ENCODE measurements at regions not wholly inside any gene's neighbourhood (a gene's known extent, or its start where the extent isn't known, plus 50 kb on each side); places are given as distances from the start of the nearest gene placed in this dataset.

GRCh38 chr2:41498781-41499180 is 549.0 kb upstream of the PKDCC start:
- peak; percentile 18 to 55 (median 45) for DNase-seq
- peaks cover 0 to 9% of the 10 kb centered on the region in 2 donors for H3K4me1 ChIP-seq (ENCODE audit: control insufficient read depth in 1 of 2, insufficient read depth in 2 of 2, low read length in 2 of 2)
- H2AFZ ChIP-seq (ENCODE audit: insufficient read depth, low read depth, low read length, poor library complexity, severe bottlenecking): no peak overlapping the region
- H3K36me3 Mint-ChIP-seq: no peaks in the 10 kb centered on the region
- H3K27me3 Mint-ChIP-seq (ENCODE audit: low read depth in 3 of 3): peaks cover 0 to 3% (median 0%) of the 10 kb centered on the region in 3 donors
- H3K27me3 ChIP-seq (ENCODE audit: control insufficient read depth in 2 of 2, insufficient read depth in 2 of 2, low read length in 2 of 2): no peaks in the 10 kb centered on the region
- no peaks in the 10 kb centered on the region for H3K36me3 ChIP-seq (replicated peaks in 1 of 2; ENCODE audit: control insufficient read depth in 1 of 2, insufficient read depth in 2 of 2, low read length in 2 of 2)
- H3K4me1 Mint-ChIP-seq: peaks cover 2% of the 10 kb centered on the region
- no peak overlapping the region for H3K9ac ChIP-seq (ENCODE audit: insufficient read depth, low read length, poor library complexity, severe bottlenecking)
- TF ChIP-seq, protein P1, sequence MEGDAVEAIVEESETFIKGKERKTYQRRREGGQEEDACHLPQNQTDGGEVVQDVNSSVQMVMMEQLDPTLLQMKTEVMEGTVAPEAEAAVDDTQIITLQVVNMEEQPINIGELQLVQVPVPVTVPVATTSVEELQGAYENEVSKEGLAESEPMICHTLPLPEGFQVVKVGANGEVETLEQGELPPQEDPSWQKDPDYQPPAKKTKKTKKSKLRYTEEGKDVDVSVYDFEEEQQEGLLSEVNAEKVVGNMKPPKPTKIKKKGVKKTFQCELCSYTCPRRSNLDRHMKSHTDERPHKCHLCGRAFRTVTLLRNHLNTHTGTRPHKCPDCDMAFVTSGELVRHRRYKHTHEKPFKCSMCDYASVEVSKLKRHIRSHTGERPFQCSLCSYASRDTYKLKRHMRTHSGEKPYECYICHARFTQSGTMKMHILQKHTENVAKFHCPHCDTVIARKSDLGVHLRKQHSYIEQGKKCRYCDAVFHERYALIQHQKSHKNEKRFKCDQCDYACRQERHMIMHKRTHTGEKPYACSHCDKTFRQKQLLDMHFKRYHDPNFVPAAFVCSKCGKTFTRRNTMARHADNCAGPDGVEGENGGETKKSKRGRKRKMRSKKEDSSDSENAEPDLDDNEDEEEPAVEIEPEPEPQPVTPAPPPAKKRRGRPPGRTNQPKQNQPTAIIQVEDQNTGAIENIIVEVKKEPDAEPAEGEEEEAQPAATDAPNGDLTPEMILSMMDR (IDR thresholded peaks at IDR 0.05): no peak
- no peak overlapping the region for H3K4me3 Mint-ChIP-seq
- H3K9me3 ChIP-seq (replicated peaks in 1 of 2; ENCODE audit: control insufficient read depth in 1 of 2, insufficient read depth in 1 of 2, low read length in 2 of 2): peaks cover 52 to 86% of the 10 kb centered on the region in 2 donors
- H3K79me2 ChIP-seq (ENCODE audit: insufficient read depth, low read length): no peaks in the 10 kb centered on the region
- H4K20me1 ChIP-seq (ENCODE audit: insufficient read depth, low read length): no peaks in the 10 kb centered on the region
- 75% methylated on average over 2 of the region's 3 CpGs for WGBS (ENCODE audit: insufficient coverage)
- H3K9me3 Mint-ChIP-seq: peaks cover 47 to 93% (median 73%) of the 10 kb centered on the region in 7 donors
- no peak overlapping the region for H3K4me2 ChIP-seq (replicated peaks; ENCODE audit: extremely low read depth, low read length, poor library complexity, severe bottlenecking)
- peak overlapping the region in 1 of 2 donors; percentile 54 for H3K27ac ChIP-seq (ENCODE audit: low read depth in 1 of 2, low read length in 2 of 2)
- H3K27ac Mint-ChIP-seq: peak overlapping the region in 5 of 7 donors; percentile 20 to 82 (median 66)
- intact Hi-C loops (cut with micrococcal nuclease): no loop called here
- H3K4me3 ChIP-seq (replicated peaks in 1 of 3; ENCODE audit: low read depth in 2 of 3, low read length in 3 of 3): no peak overlapping the region

DNA sequence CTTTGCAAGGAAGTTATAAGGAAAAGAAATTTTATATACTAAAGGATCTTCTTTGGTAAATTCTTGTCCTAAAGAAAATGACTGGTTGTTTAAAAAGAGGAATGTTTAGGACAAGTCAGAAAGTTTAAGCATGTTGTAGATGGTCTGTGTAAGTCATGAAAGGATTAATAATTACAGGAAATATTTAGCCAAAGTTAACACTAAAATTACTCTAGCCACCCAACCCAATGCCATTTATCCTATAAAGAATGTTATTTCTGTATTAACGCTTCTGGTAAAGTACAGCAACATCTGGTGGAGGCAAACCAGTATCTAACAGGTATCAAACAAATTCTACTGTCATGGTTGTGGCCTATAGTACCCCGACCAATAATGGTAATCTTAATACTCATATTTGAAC is 546.9 kb upstream of the PKDCC start:
- Histone ChIP-seq H3K9me3 (replicated peaks in 1 of 2; ENCODE audit: control insufficient read depth in 1 of 2, insufficient read depth in 1 of 2, low read length in 2 of 2) (peaks cover 32 to 65% of the 10 kb centered on the region in 2 donors), H3K4me1 (ENCODE audit: control insufficient read depth in 1 of 2, insufficient read depth in 2 of 2, low read length in 2 of 2) (peaks cover 0 to 9% of the 10 kb centered on the region in 2 donors), H2AFZ (ENCODE audit: insufficient read depth, low read depth, low read length, poor library complexity, severe bottlenecking) (no peak overlapping the region), H3K4me2 (replicated peaks; ENCODE audit: extremely low read depth, low read length, poor library complexity, severe bottlenecking) (no peak overlapping the region), H4K20me1 (ENCODE audit: insufficient read depth, low read length) (no peaks in the 10 kb centered on the region), H3K9ac (ENCODE audit: insufficient read depth, low read length, poor library complexity, severe bottlenecking) (no peak overlapping the region), H3K36me3 (replicated peaks in 1 of 2; ENCODE audit: control insufficient read depth in 1 of 2, insufficient read depth in 2 of 2, low read length in 2 of 2) (no peaks in the 10 kb centered on the region), H3K4me3 (replicated peaks in 1 of 3; ENCODE audit: low read depth in 2 of 3, low read length in 3 of 3) (no peak overlapping the region), H3K27ac (ENCODE audit: low read depth in 1 of 2, low read length in 2 of 2) (no peak overlapping the region), H3K27me3 (ENCODE audit: control insufficient read depth in 2 of 2, insufficient read depth in 2 of 2, low read length in 2 of 2) (no peaks in the 10 kb centered on the region), H3K79me2 (ENCODE audit: insufficient read depth, low read length) (no peaks in the 10 kb centered on the region)
- DNase-seq: no peak
- Mint-ChIP-seq H3K27ac (no peak overlapping the region), H3K27me3 (ENCODE audit: low read depth in 3 of 3) (peaks cover 0 to 3% (median 0%) of the 10 kb centered on the region in 3 donors), H3K9me3 (peaks cover 30 to 80% (median 52%) of the 10 kb centered on the region in 7 donors), H3K4me1 (peaks cover 2% of the 10 kb centered on the region), H3K36me3 (no peaks in the 10 kb centered on the region), H3K4me3 (no peak overlapping the region)
- WGBS (ENCODE audit: insufficient coverage): no CpG with 5 or more reads among the region's 2 CpGs
- TF ChIP-seq, protein P1 (IDR thresholded peaks at IDR 0.05): no peak
- intact Hi-C loops (cut with micrococcal nuclease): no loop called here
